Activated T-cell treated with anti-CD3 and anti-CD28 coated beads, Interleukin-2, amount 50 U/mL, for 1 hour (primary cell): ENCODE measurements at regions not wholly inside any gene's neighbourhood (a gene's known extent, or its start where the extent isn't known, plus 50 kb on each side); places are given as distances from the start of the nearest gene placed in this dataset.

Experiments
- DNase-seq: peaks from one replicate; pipeline ENCODE4 v3.0.0-alpha.2; 2020

- DNase-seq, result no peak
These were observed 110.9 kb downstream of the FOXD1 start for GRCh38 chr5:73337586-73338255.

GRCh38 chr5:73336366-73336765 lies 112.2 kb downstream of the FOXD1 start:
- DNase-seq, result no peak

GRCh38 chr5:73333944-73334703 lies 114.5 kb downstream of the FOXD1 start:
- no peak for DNase-seq

GRCh38 chr5:73330613-73331012 lies 118.0 kb downstream of the FOXD1 start:
- no peak for DNase-seq

GRCh38 chr5:73328640-73329039 lies 119.9 kb downstream of the FOXD1 start:
- DNase-seq, result no peak

DNA sequence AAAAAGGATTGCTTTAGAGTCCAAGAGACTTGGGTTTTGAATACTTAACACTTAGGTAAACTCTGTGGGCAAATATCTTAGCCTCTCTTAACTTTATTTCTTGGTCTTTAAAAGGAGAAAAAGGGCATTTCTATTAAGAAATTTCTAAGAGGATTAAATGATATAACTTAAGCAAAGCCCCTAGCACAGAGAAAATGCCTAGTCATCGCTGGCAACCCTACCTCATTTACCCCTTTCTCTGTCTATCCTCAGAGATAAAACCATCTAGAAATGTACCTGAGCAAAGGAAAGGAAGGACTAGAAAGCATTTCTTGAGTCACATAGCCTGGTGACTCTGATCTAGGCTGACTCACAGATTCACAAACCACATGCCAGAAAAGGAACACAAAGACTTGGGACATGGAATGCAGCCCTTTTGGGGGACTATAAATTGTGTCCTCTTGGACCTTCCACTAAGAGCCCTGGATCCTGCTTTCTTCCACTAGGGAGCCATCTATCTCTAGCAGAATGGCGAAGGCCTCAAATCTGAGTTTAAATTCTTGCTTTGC lies 120.6 kb downstream of the FOXD1 start:
- DNase-seq, result no peak

DNA sequence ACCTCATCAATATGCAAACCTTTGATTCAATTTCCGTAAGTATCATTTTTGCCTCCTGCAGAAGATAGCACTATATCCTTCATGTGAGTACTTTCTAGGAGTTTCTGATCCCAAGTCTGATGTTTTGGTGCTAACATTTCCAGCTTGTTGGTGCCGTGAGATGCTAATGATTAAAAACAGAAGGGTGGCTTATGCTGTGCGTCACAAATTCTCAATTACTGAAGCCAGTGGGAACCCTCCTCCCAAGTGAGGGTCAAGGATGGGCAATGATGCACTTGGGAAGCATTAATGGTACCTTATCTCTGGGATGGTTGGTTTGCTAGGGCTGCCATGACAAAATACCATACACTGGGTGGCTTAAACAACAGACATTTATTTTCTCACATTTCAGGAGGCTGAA lies 123.0 kb downstream of the FOXD1 start:
- DNase-seq, result no peak

DNA sequence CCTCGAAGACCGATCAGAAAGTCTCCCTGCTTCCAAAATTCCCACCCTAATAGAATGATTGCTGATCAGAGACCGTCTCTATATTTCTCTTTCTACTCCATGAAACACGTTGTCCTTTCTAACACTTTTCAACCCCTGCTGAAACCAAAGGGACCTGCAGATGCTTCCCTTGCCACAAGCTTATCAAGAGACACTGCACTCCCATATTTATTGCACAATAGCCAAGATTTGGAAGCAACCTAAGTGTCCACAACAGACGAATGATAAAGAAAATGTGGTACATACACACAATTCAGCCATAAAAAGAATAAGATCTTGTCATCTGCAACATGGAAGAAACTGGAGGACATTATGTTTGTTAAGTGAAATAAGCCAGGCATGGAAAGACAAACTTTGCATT lies 125.1 kb downstream of the FOXD1 start:
- DNase-seq, result no peak

GRCh38 chr5:73322437-73323076 lies 126.0 kb downstream of the FOXD1 start:
- no peak for DNase-seq

DNA sequence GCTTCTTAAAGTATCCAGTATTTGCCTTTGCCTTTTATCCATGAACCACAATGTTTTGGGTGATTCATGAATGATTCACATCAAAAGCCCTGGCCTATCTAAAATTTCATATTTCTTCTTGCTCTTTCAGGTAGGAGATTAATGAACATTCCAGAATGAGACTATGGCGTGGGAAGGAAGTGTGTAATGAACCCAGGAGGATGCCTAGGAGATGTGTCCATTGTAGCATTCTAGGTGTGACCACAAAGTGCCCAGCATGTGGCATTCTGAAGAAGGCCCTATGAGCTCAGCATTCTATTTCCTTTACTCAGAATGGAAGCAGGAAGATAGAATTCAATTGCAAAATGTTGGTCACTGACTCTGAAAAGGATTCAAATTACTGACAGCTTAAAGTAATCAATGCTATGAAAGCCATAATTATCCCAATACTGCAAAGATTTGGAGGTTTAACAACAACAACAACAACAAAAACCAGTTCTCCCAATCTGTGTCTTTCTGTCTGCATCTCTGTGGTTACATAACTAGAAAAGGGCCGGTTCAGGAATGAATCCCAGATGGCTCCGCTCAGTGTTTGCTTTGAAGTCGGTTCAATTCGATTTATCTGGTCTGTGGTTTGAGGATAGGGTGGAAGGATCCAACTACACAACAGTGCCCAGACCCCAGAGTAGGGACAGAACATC lies 126.7 kb downstream of the FOXD1 start:
- no peak for DNase-seq

- no peak for DNase-seq
These were observed 129.5 kb downstream of the FOXD1 start for GRCh38 chr5:73319036-73319435.

GRCh38 chr5:73318308-73318719 lies 130.3 kb downstream of the FOXD1 start:
- no peak for DNase-seq

- DNase-seq, result no peak
These were observed 131.1 kb downstream of the FOXD1 start for GRCh38 chr5:73317523-73317922.

DNA sequence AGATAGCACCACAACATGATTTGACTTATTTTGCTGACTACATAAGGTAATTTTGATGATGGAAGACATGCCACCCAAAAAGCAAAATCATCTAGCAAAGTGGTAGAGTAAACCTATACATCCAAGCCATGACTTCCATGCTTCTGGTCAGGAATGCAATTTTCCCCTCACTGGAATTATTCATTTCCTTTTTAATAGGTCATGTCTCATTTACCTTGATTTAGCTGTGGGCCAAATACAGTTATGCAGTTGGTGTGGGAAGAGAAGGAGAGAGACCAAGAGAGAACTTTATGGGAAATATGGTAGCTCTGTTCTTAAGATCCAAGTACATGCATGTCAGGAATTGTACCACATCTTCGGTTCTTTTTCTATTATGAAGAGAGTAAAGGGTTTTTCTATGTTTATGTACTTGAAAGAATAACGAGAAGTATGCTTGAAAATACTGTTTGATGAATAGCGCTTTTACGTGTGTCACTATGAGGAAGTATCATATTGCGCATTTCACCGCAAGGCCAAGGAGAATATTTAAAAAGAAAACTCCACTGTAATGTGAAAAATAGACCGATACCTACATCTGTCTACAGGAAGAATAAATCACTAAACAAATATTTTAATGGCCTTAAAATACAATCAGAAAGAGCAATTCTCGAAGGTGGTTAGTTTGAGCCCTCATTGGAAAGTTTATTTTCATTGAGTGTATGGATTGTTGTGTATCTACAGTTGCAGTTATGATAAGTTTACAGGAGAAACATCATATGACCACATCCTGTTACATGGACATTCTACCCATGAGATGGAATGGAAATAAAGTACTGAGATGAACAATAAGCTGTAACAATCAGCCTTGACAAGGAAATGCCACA lies 134.0 kb downstream of the FOXD1 start:
- DNase-seq, result no peak

GRCh38 chr5:73312872-73313510 lies 135.6 kb downstream of the FOXD1 start:
- DNase-seq, result no peak

- no peak for DNase-seq
These were observed 136.3 kb downstream of the FOXD1 start for GRCh38 chr5:73312146-73312871.

- no peak for DNase-seq
These were observed 137.1 kb downstream of the FOXD1 start for GRCh38 chr5:73311291-73312110.

DNA sequence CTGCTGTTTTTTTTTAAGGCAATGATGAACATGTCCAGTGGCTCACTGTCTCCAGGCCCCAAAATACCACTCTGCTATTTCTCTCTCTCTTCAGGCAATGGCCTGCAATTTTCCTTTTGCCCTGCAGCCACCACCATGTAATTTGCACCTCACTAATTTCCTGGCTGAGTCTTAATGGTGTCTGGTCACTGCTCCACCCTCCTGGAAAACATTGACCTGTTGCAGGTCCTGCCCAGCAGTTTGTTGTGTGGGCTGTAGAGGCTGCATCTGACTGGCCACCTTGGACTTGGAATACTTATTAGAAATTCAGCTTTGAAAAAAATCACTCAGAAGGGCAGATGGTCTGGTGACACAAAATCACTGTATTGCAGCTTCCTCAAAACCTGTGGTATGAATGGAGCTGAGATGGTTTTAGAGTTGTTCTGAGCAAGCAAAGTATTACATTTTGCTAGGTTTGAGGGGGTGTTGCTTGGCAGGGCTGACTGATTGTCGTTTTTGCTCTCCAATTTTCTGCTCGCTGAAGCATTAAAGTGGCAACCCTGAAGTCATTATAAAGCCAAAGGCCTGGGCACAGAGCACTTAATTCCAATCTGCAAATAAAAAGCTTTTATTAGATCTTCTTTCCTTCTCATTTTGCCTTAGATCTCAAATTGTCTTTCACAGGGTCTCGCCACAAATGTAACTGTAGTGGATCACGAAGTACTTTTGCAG lies 134.8 kb downstream of the TMEM174 start:
- DNase-seq, result no peak

DNA sequence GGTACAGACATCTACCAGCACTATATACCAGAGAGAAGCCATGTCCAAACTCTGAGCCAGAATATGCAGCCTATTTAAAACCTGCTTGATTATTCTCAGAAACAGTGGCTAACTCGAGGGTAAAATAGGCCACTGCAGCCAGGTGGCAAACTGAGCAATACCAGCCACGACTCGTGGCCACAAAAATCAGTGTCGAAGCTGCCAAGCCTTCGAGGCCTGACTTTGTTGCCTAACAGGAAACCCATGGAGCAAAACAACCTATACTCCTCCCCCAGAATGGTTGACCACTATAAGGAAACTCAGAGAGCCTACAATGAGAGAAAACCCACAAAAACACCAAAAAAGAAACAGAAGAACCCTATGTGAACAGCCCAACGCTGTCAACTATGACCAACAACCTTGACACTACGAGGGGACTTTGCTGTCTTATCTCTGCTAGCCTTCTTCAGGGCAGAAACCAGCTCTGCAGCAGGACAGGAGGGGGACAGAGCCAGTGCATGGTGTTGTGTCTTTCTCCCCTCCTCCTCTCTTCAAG lies 133.8 kb downstream of the TMEM174 start:
- no peak for DNase-seq
